Hematopoietic multipotent progenitor cell treated with erythropoietin and hydrocortisone succinate and interleukin-3 and kit ligand, for 6 days (in vitro differentiated cells): ENCODE measurements at regions not wholly inside any gene's neighbourhood (a gene's known extent, or its start where the extent isn't known, plus 50 kb on each side); places are given as distances from the start of the nearest gene placed in this dataset.
"Not testable (repeated sequence)": the region's sequence is repeated elsewhere in the genome, so short reads cannot be mapped to it uniquely, and the experiment has no call there.

Experiments
- DNase-seq: peaks from one replicate; pipeline ENCODE4 v3.0.0-alpha.2; 2015

GRCh38 chr4:22631167-22631566, 61.6 kb upstream of the GBA3 start:
- not testable (repeated sequence) for DNase-seq

GRCh38 chr4:22634541-22635181, 58.1 kb upstream of the GBA3 start:
- DNase-seq, result no peak

- DNase-seq, result not testable (repeated sequence)
These were observed 57.6 kb upstream of the GBA3 start for GRCh38 chr4:22635182-22635549.

- no peak for DNase-seq
These were observed 57.0 kb upstream of the GBA3 start for GRCh38 chr4:22635692-22636091.

GRCh38 chr4:22637306-22637705, 55.4 kb upstream of the GBA3 start:
- no peak for DNase-seq
